GM12878 (cell line): ENCODE measurements at regions not wholly inside any gene's neighbourhood (a gene's known extent, or its start where the extent isn't known, plus 50 kb on each side); places are given as distances from the start of the nearest gene placed in this dataset.

ENCODE experiments used
- ATAC-seq: fragments of 200-7000 bp; cut with Tn5 transposase; 3 replicates; pipeline ENCODE4 v1.9.1; 2020; ENCODE audit warnings: mild to moderate bottlenecking, moderate library complexity
- BruUV-seq: library from RNA; stranded (reverse); fragments of 400-500 nt; replicated peaks from 2 replicates; lab custom pipeline; 2021; lab: Mats Ljungman, UMichigan
- CTCF ChIA-PET: fragments of 300-600 bp; sonication (Branson Sonifier 250); formaldehyde crosslinking; extraction: SDS; loops from one replicate; lab custom pipeline; 2021; ENCODE audit warnings: inconsistent platforms; lab: Yijun Ruan, JAX
- POLR2A ChIA-PET: fragments of 350-600 bp; formaldehyde crosslinking; extraction: SDS; loops from one replicate; lab custom pipeline; 2021; ENCODE audit warnings: inconsistent platforms; lab: Charles Lee
- RAD21 ChIA-PET: fragments of 300-600 bp; sonication (Branson Sonifier 250); formaldehyde crosslinking; loops from one replicate; lab custom pipeline; 2023; ENCODE audit warnings: antibody characterized with exemption; ENCODE audit not compliant: unreplicated experiment; lab: Charles Lee
- SMC1A ChIA-PET: fragments of 300-600 bp; sonication (Branson Sonifier 250); formaldehyde crosslinking; loops from one replicate; lab custom pipeline; 2023; ENCODE audit not compliant: unreplicated experiment, uncharacterized antibody; lab: Charles Lee
- DNase-seq: peaks from one replicate; pipeline ENCODE4 v3.0.0-alpha.2; 2011; ENCODE audit warnings: low read depth, low spot score
- FAIRE-seq: peaks from 3 replicates; lab custom pipeline; 2011; peaks lifted over from hg19 to GRCh38; lab: Jason Lieb, UNC
- H2AFZ ChIP-seq: 2 replicates; pipeline ENCODE4 v1.6.0; 2011; ENCODE audit warnings: low read depth, low read length, control low read depth; ENCODE audit not compliant: control insufficient read depth
- H3K27ac ChIP-seq: 2 replicates; pipeline ENCODE4 v1.5.1; 2011; ENCODE audit warnings: control low read depth; ENCODE audit not compliant: control insufficient read depth, insufficient read depth
- H3K27me3 ChIP-seq, 2 experiments: replicated peaks in 1 of 2; 2 replicates each; pipeline versions ENCODE4 v1.6.0 to v1.6.1; 2011; ENCODE audit warnings: low read length in 1 of 2; ENCODE audit not compliant: control insufficient read depth in 2 of 2, insufficient read depth in 2 of 2
- H3K36me3 ChIP-seq, 2 experiments: 2 replicates each; pipeline ENCODE4 v1.5.1; 2011; ENCODE audit warnings: low read length in 1 of 2; ENCODE audit not compliant: control insufficient read depth in 2 of 2, insufficient read depth in 2 of 2
- H3K4me1 ChIP-seq: 2 replicates; pipeline ENCODE4 v1.6.1; 2011; ENCODE audit warnings: mild to moderate bottlenecking, low read length, moderate library complexity, mixed read lengths; ENCODE audit not compliant: control insufficient read depth, insufficient read depth
- H3K4me2 ChIP-seq: 2 replicates; pipeline ENCODE4 v1.6.0; 2011; ENCODE audit warnings: control low read depth; ENCODE audit not compliant: control insufficient read depth, insufficient read depth
- H3K4me3 ChIP-seq: fragments of 200-600 bp; sonication (generic); 2 replicates; pipeline ENCODE4 v1.5.1; 2016
- H3K79me2 ChIP-seq: 2 replicates; pipeline ENCODE4 v1.6.0; 2011; ENCODE audit warnings: low read length; ENCODE audit not compliant: control insufficient read depth, insufficient read depth
- H3K9ac ChIP-seq: 2 replicates; pipeline ENCODE4 v1.8.0; 2011; ENCODE audit warnings: low read length, control low read depth, mixed read lengths; ENCODE audit not compliant: control insufficient read depth, insufficient read depth
- H3K9me3 ChIP-seq: replicated peaks from 3 replicates; pipeline ENCODE4 v1.5.1; 2011; ENCODE audit warnings: mild to moderate bottlenecking, low read length; ENCODE audit not compliant: control insufficient read depth, insufficient read depth
- H4K20me1 ChIP-seq: 2 replicates; pipeline ENCODE4 v1.6.0; 2011; ENCODE audit not compliant: control insufficient read depth, insufficient read depth
- BRCA1 ChIP-seq: IDR thresholded peaks from 2 replicates; pipeline ENCODE4 v1.6.1; 2011; ENCODE audit warnings: low read depth, low read length, improper control_type of control experiment
- CBX3 ChIP-seq: fragments of 200-600 bp; sonication (generic); IDR thresholded peaks from 2 replicates; pipeline ENCODE4 v1.6.1; 2016; ENCODE audit warnings: low read depth, borderline replicate concordance
- HDGF ChIP-seq: fragments of 450-650 bp; IDR thresholded peaks from 2 replicates; pipeline ENCODE4 v1.6.1; 2016; ENCODE audit warnings: antibody characterized with exemption
- IKZF2 ChIP-seq, 2 experiments: fragments of 450-650 bp; IDR thresholded peaks; 2 replicates each; pipeline ENCODE4 v1.6.1; 2017; ENCODE audit warnings: mild to moderate bottlenecking in 2 of 2, moderate library complexity in 2 of 2
- JUND ChIP-seq: IDR thresholded peaks from 2 replicates; pipeline ENCODE4 v1.6.1; 2012; ENCODE audit warnings: low read depth, mild to moderate bottlenecking, low read length, improper control_type of control experiment, moderate library complexity
- LARP7 ChIP-seq: fragments of 450-650 bp; IDR thresholded peaks from 2 replicates; pipeline ENCODE4 v1.6.1; 2017; ENCODE audit warnings: mild to moderate bottlenecking
- NFIC ChIP-seq: IDR thresholded peaks from 2 replicates; pipeline ENCODE4 v1.6.1; 2012; ENCODE audit warnings: low read depth, mild to moderate bottlenecking, inconsistent platforms, low read length, moderate library complexity
- PAX8 ChIP-seq: fragments of 450-650 bp; IDR thresholded peaks from 2 replicates; pipeline ENCODE4 v1.6.1; 2017; ENCODE audit warnings: mild to moderate bottlenecking, moderate library complexity
- SRF ChIP-seq, 2 experiments: IDR thresholded peaks; 2 replicates each; pipeline ENCODE4 v1.6.1; 2011; ENCODE audit warnings: low read depth in 2 of 2, low read length in 2 of 2, mild to moderate bottlenecking in 1 of 2, moderate library complexity in 1 of 2
- TCF12 ChIP-seq: IDR thresholded peaks from 2 replicates; pipeline ENCODE4 v1.6.1; 2011; ENCODE audit warnings: low read depth, mild to moderate bottlenecking, low read length
- ZBTB40 ChIP-seq: fragments of 450-650 bp; IDR thresholded peaks from 2 replicates; pipeline ENCODE4 v1.6.1; 2016; ENCODE audit warnings: mild to moderate bottlenecking, moderate library complexity, borderline replicate concordance
- WGBS: methylation state at CpG from one replicate; pipeline ENCODE4 v1.1.6; 2016; ENCODE audit warnings: low lambda C conversion rate; ENCODE audit not compliant: insufficient replicate concordance, insufficient coverage; ENCODE audit errors: missing lambda C conversion rate; 5-methylcytosine and 5-hydroxymethylcytosine counted together
- in situ Hi-C: fragments of 300-500 bp; cut with MboI; formaldehyde crosslinking; loops from 9 replicates; pipeline ENCODE4 v1.14.3; 2018; ENCODE audit warnings: mixed read lengths
- intact Hi-C: fragments of 100-400 bp; cut with micrococcal nuclease; formaldehyde crosslinking; loops from one replicate; pipeline ENCODE4 v1.14.2; 2022; ENCODE audit not compliant: unreplicated experiment

- ChIA-PET RAD21 (no interaction called here), SMC1A (no interaction called here), POLR2A (no interaction called here), CTCF (no interaction called here)
- Histone ChIP-seq H3K4me3 (no peak overlapping the region), H3K9me3 (no peaks in the 10 kb centered on the region; the same call in 2 of the 3 replicates), H3K36me3 (no peaks in the 10 kb centered on the region), H3K4me2 (no peak overlapping the region), H3K27me3 (no peaks in the 10 kb centered on the region), H3K9ac (no peak overlapping the region), H3K27ac (no peak overlapping the region), H3K4me1 (no peaks in the 10 kb centered on the region), H3K79me2 (no peaks in the 10 kb centered on the region), H2AFZ (no peak overlapping the region), H4K20me1 (no peaks in the 10 kb centered on the region)
- ATAC-seq (no peak), FAIRE-seq (no peak), DNase-seq (no peak)
- intact Hi-C loops (no loop called here), in situ Hi-C loops (no loop called here)
- no TSS peak for BruUV-seq
- TF ChIP-seq ZBTB40 = no peak
- no peak for TF ChIP-seq NFIC
- TF ChIP-seq SRF (IDR thresholded peaks at IDR 0.05; ENCODE audit: low read depth in 2 of 2, low read length in 2 of 2) = no peak
- TF ChIP-seq CBX3 = no peak
- no peak for TF ChIP-seq JUND
- TF ChIP-seq IKZF2 (IDR thresholded peaks at IDR 0.05) = no peak
- TF ChIP-seq BRCA1 = no peak
- TF ChIP-seq HDGF = no peak
- no peak for TF ChIP-seq PAX8
- no peak for TF ChIP-seq LARP7
- no peak for TF ChIP-seq TCF12
- WGBS = 76% methylated on average over 6 of the region's 6 CpGs
These were observed 223.0 kb downstream of the BTG1 start for GRCh38 chr12:91922674-91923073.
